BE2C (cell line): ENCODE measurements at regions not wholly inside any gene's neighbourhood (a gene's known extent, or its start where the extent isn't known, plus 50 kb on each side); places are given as distances from the start of the nearest gene placed in this dataset.
"Not testable (repeated sequence)": the region's sequence is repeated elsewhere in the genome, so short reads cannot be mapped to it uniquely, and the experiment has no call there.

Experiments
- DNase-seq: peaks from one replicate; pipeline ENCODE4 v3.0.0-alpha.2; 2020
- H3K27me3 ChIP-seq: fragments of 250-450 bp; sonication (Bioruptor Pico); 2 replicates; pipeline ENCODE4 v1.5.1; 2020; ENCODE audit warnings: mild to moderate bottlenecking
- H3K36me3 ChIP-seq: fragments of 250-450 bp; sonication (Bioruptor Pico); 2 replicates; pipeline ENCODE4 v1.5.1; 2020; ENCODE audit warnings: mild to moderate bottlenecking
- H3K4me1 ChIP-seq: fragments of 250-450 bp; sonication (Bioruptor Pico); 2 replicates; pipeline ENCODE4 v1.5.1; 2020
- H3K4me3 ChIP-seq: 2 replicates; pipeline ENCODE4 v1.5.1; 2011; ENCODE audit warnings: low read depth, low read length
- H3K9me3 ChIP-seq: fragments of 250-450 bp; sonication (Bioruptor Pico); 2 replicates; pipeline ENCODE4 v1.5.1; 2020
- TF ChIP-seq, protein P1 (sequence below): IDR thresholded peaks from 2 replicates; pipeline ENCODE4 v1.5.1; 2012; ENCODE audit warnings: mild to moderate bottlenecking, low read depth, low read length

DNA sequence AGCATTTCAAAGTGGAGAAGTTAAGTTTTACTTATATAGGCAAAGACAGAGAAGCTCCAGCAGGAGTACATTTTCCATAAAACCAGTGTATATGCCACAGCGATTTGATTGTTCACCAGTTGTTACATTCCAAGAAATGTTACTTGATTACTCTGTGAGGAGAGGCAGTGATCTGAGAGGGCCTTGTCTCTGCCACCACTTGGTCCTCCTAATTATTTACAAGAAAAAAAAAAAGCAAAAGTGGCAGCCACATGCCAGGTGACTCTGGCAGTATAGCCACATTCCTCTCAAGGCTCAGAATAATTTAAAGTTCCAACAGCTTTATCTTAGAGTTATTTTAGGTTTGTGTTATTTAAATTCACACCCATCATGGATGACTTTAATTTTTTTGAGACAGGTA is 1077.8 kb downstream of the ZPLD1 start:
- Histone ChIP-seq H3K4me3 (no peak overlapping the region), H3K27me3 (no peaks in the 10 kb centered on the region), H3K36me3 (no peaks in the 10 kb centered on the region), H3K9me3 (no peaks in the 10 kb centered on the region), H3K4me1 (no peaks in the 10 kb centered on the region)
- DNase-seq, result no peak
- TF ChIP-seq, protein P1, sequence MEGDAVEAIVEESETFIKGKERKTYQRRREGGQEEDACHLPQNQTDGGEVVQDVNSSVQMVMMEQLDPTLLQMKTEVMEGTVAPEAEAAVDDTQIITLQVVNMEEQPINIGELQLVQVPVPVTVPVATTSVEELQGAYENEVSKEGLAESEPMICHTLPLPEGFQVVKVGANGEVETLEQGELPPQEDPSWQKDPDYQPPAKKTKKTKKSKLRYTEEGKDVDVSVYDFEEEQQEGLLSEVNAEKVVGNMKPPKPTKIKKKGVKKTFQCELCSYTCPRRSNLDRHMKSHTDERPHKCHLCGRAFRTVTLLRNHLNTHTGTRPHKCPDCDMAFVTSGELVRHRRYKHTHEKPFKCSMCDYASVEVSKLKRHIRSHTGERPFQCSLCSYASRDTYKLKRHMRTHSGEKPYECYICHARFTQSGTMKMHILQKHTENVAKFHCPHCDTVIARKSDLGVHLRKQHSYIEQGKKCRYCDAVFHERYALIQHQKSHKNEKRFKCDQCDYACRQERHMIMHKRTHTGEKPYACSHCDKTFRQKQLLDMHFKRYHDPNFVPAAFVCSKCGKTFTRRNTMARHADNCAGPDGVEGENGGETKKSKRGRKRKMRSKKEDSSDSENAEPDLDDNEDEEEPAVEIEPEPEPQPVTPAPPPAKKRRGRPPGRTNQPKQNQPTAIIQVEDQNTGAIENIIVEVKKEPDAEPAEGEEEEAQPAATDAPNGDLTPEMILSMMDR, result no peak

DNA sequence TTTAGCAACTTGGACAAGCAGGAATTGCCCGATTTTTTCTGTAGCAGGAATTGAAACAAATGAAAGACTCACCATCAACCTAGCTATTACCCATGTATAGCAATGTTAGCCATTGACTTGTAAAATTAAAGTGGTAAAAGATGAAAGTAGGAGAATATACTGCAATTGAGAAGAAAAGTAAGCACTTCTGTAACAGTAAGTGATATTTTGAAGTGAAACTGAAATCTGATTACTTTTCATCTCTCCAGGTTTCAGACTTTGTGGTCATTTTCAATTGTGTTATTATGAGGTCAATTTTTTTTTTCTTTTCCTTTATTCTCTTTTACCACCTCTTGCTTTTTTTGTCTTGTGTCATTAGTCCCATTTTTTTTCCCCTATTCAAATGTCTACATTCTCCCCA is 1078.2 kb downstream of the ZPLD1 start:
- TF ChIP-seq, protein P1, result no peak
- H3K36me3 ChIP-seq, result no peaks in the 10 kb centered on the region
- no peaks in the 10 kb centered on the region for H3K27me3 ChIP-seq
- no peaks in the 10 kb centered on the region for H3K4me1 ChIP-seq
- no peak overlapping the region for H3K4me3 ChIP-seq
- H3K9me3 ChIP-seq, result no peaks in the 10 kb centered on the region
- no peak for DNase-seq

DNA sequence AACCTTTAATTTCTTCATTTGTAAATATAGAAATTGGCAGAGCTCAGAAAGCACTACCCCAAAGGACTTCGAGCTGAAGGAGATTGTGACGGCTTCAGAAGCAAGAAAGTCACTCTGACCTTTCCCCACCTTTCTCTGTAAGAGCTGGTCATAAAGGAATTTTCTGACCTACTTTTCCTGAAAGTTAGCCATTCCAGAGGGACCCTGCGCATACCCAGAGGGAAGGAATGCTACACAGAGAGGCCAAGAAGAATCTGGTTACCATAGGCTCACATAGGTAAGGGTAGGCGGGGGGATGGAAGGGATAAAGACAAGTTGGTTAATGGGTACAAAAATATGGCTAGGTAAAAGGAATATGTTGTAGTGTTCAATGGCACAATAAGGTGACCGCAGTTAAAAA is 1080.3 kb downstream of the ZPLD1 start:
- no peaks in the 10 kb centered on the region for H3K9me3 ChIP-seq

DNA sequence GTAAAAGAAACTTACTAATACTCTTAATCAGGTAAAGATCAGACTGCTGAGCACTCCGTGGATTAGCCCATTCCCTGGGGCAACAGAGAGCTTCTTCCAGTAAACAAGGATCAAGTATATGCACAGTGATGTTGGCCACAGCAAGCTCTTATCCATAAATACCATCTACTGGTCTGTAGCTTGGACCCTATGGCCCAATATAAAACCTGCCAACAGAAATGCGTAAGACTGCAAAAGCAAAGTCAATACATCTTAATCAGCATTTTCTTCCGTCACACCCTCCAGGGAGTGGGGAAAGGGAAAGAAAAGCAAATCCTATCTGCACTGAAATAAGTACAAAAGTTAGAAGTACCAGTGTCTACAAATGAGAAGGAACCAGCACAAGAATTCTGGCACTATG is 1082.1 kb downstream of the ZPLD1 start:
- no peak overlapping the region for H3K4me3 ChIP-seq
- DNase-seq, result no peak
- H3K36me3 ChIP-seq, result no peaks in the 10 kb centered on the region
- TF ChIP-seq, protein P1, result no peak
- H3K9me3 ChIP-seq, result 0 out of 2 replicates have a peak, but pooled peaks cover 4% of the 10 kb centered on the region
- H3K4me1 ChIP-seq, result no peaks in the 10 kb centered on the region
- no peaks in the 10 kb centered on the region for H3K27me3 ChIP-seq

More for the DNA sequence above, 1080.3 kb downstream of the ZPLD1 start:
- TF ChIP-seq, protein P1, result no peak
- H3K27me3 ChIP-seq, result no peaks in the 10 kb centered on the region
- H3K4me3 ChIP-seq, result no peak overlapping the region
- no peaks in the 10 kb centered on the region for H3K36me3 ChIP-seq
- H3K4me1 ChIP-seq, result no peaks in the 10 kb centered on the region
- DNase-seq, result no peak

DNA sequence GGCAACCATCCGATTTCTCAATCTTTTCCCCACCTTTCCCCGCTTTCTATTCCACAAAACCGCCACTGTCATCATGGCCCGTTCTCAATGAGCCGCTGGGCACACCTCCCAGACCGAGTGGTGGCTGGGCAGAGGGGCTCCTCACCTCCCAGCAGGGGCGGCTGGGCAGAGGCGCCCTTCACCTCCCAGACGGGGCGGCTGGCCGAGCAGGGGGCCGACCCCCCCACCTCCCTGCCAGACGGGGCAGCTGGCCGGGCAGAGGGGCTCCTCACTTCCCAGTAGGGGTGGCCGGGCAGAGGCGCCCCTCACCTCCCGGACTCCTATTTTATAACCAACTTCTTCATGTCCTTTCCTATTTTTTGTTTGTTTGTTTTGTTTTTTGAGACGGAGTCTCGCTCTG is 1096.5 kb downstream of the ZPLD1 start:
- H3K4me3 ChIP-seq, DNase-seq, H3K4me1 ChIP-seq, H3K36me3 ChIP-seq, H3K9me3 ChIP-seq, H3K27me3 ChIP-seq: not testable (repeated sequence)

DNA sequence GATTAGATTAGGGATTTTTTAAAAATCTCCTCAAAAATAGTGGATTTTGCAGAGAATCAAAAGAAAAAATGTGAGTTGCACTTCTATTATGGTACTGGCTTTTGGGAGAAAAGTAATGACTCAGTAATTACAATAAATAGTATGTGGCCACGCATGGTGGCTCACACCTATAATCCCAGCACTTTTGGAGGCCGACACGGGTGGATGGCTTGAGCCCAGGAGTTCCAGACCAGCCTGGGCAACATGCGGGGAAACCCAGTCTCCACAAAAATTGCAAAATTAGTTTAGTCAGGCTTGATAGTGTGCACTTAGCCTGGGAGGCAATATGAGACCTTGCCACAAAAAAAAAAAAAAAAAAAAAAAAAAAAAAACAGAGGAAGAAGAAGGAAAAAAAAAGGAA is 1098.2 kb downstream of the ZPLD1 start:
- no peaks in the 10 kb centered on the region for H3K27me3 ChIP-seq
- no peak overlapping the region for H3K4me3 ChIP-seq
- TF ChIP-seq, protein P1, result no peak
- DNase-seq, result no peak
- H3K4me1 ChIP-seq, result no peaks in the 10 kb centered on the region; the same call in 1 of the 2 replicates
- H3K9me3 ChIP-seq, result no peaks in the 10 kb centered on the region
- H3K36me3 ChIP-seq, result no peaks in the 10 kb centered on the region

DNA sequence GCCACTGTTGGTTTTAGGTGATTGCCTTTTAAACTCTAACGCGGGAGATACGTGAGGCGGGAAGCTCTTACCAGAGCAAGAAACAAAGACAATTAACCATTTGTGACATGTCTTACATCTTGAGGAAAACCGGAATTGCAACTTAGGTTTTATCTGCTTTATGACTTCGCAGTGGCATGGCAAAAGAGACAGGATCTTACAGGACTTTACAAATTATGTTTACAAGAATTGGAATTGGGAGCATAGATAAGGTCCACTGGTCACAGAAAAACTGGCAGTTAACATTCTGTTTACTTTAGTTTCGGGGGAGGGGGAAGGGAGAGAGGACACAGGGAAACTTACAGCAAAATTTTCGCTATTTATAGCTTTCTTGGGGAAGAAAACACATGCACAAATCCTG is 1119.6 kb downstream of the ZPLD1 start:
- Histone ChIP-seq H3K27me3 (no peaks in the 10 kb centered on the region), H3K4me3 (no peak overlapping the region), H3K4me1 (no peaks in the 10 kb centered on the region), H3K9me3 (no peaks in the 10 kb centered on the region), H3K36me3 (no peaks in the 10 kb centered on the region)
- TF ChIP-seq, protein P1, result no peak
- DNase-seq, result no peak

DNA sequence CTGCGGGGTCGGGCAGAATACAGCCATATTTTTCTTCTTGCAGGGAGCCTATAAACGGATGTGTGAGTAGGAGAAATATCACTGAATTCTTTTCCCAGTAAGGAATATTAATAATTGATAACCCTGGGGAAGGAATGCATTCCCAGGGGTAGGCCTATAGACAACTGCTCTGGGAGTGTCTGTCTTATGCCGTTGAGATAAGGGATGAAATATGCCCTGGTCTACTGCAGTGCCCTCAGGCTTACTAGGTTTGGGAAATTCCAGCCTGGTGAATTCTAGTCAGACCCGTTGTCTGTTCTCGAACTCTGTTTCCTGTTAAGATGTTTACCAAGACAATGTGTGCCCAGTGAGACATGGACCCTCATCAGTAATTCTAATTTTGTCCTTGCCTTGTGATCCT is 1129.3 kb downstream of the ZPLD1 start:
- not testable (repeated sequence) for H3K27me3 ChIP-seq, H3K4me3 ChIP-seq, H3K36me3 ChIP-seq, H3K9me3 ChIP-seq, DNase-seq, H3K4me1 ChIP-seq
